Smooth muscle cell (in vitro differentiated cells): ENCODE measurements at regions not wholly inside any gene's neighbourhood (a gene's known extent, or its start where the extent isn't known, plus 50 kb on each side); places are given as distances from the start of the nearest gene placed in this dataset.

Source experiments
- DNase-seq: peaks from one replicate; lab custom pipeline; 2025; ENCODE audit not compliant: unreplicated experiment; lab: John Stamatoyannopoulos, UW
- H2AFZ ChIP-seq: fragments of 200-600 bp; sonication (generic); 2 replicates; pipeline ENCODE4 v1.6.0; 2016; ENCODE audit warnings: antibody characterized with exemption, low read depth, mild to moderate bottlenecking
- H3F3A ChIP-seq: fragments of 200-600 bp; sonication (generic); 2 replicates; pipeline ENCODE4 v1.6.0; 2017; ENCODE audit warnings: antibody characterized with exemption, low read depth
- H3K27ac ChIP-seq: fragments of 200-600 bp; sonication (generic); 2 replicates; pipeline ENCODE4 v1.5.1; 2016; ENCODE audit warnings: low read depth, mild to moderate bottlenecking
- H3K27me3 ChIP-seq: fragments of 200-600 bp; sonication (generic); 2 replicates; pipeline ENCODE4 v1.6.1; 2016; ENCODE audit warnings: low read depth, mild to moderate bottlenecking
- H3K36me3 ChIP-seq: fragments of 200-600 bp; sonication (generic); 2 replicates; pipeline ENCODE4 v1.5.1; 2016; ENCODE audit warnings: low read depth
- H3K4me1 ChIP-seq: fragments of 200-600 bp; sonication (generic); 2 replicates; pipeline ENCODE4 v1.5.1; 2016; ENCODE audit warnings: low read depth
- H3K4me2 ChIP-seq: fragments of 200-600 bp; sonication (generic); 2 replicates; pipeline ENCODE4 v1.6.0; 2016; ENCODE audit warnings: mild to moderate bottlenecking
- H3K4me3 ChIP-seq: fragments of 200-600 bp; sonication (generic); 2 replicates; pipeline ENCODE4 v1.5.1; 2016; ENCODE audit warnings: mild to moderate bottlenecking
- H3K79me2 ChIP-seq: fragments of 200-600 bp; sonication (generic); 2 replicates; pipeline ENCODE4 v1.6.0; 2016; ENCODE audit warnings: low read depth, mild to moderate bottlenecking
- H3K9ac ChIP-seq: fragments of 200-600 bp; sonication (generic); 2 replicates; pipeline ENCODE4 v1.6.0; 2016; ENCODE audit warnings: low read depth
- H3K9me3 ChIP-seq: fragments of 200-600 bp; sonication (generic); replicated peaks from 2 replicates; pipeline ENCODE4 v1.5.1; 2016; ENCODE audit warnings: low read depth
- H4K20me1 ChIP-seq: fragments of 200-600 bp; sonication (generic); 2 replicates; pipeline ENCODE4 v1.6.0; 2016; ENCODE audit warnings: low read depth
- CTCF ChIP-seq: fragments of 200-600 bp; sonication (generic); IDR thresholded peaks from 2 replicates; pipeline ENCODE4 v1.5.1; 2017; ENCODE audit warnings: borderline replicate concordance, mild to moderate bottlenecking, antibody characterized with exemption; ENCODE audit not compliant: insufficient read depth, poor library complexity, severe bottlenecking
- WGBS: methylation state at CpG from one replicate; pipeline ENCODE4 v1.1.7; 2016; ENCODE audit warnings: low lambda C conversion rate; 5-methylcytosine and 5-hydroxymethylcytosine counted together

GRCh38 chr6:6714953-6715352, 126.4 kb downstream of the LY86 start:
- 49% methylated on average over 7 of the region's 7 CpGs for WGBS
- no peak overlapping the region for H3K4me3 ChIP-seq
- H3K4me1 ChIP-seq = peaks cover 12% of the 10 kb centered on the region
- H3K79me2 ChIP-seq = no peaks in the 10 kb centered on the region
- no peaks in the 10 kb centered on the region for H3K36me3 ChIP-seq
- H3F3A ChIP-seq = peaks cover 17% of the 10 kb centered on the region
- peak overlapping the region; percentile 15 for H2AFZ ChIP-seq
- H4K20me1 ChIP-seq = no peaks in the 10 kb centered on the region
- H3K27me3 ChIP-seq = no peaks in the 10 kb centered on the region
- H3K4me2 ChIP-seq = peak overlapping the region; percentile 4
- TF ChIP-seq CTCF = no peak
- no peaks in the 10 kb centered on the region for H3K9me3 ChIP-seq
- no peak overlapping the region for H3K9ac ChIP-seq
- peak overlapping the region; percentile 59 for H3K27ac ChIP-seq
- DNase-seq = no peak

GRCh38 chr6:6715465-6715864, 126.9 kb downstream of the LY86 start:
- Histone ChIP-seq H3K36me3 (no peaks in the 10 kb centered on the region), H4K20me1 (no peaks in the 10 kb centered on the region), H3K9ac (no peak overlapping the region), H3K4me3 (no peak overlapping the region), H2AFZ (peak overlapping the region; percentile 15), H3K9me3 (no peaks in the 10 kb centered on the region), H3F3A (peaks cover 17% of the 10 kb centered on the region), H3K27ac (peak overlapping the region; percentile 59), H3K27me3 (no peaks in the 10 kb centered on the region), H3K79me2 (no peaks in the 10 kb centered on the region), H3K4me2 (peak overlapping the region; percentile 4), H3K4me1 (peaks cover 12% of the 10 kb centered on the region)
- DNase-seq = no peak
- no peak for TF ChIP-seq CTCF
- WGBS = 66% methylated on average over 3 of the region's 3 CpGs

- Histone ChIP-seq H3K4me1 (peaks cover 12% of the 10 kb centered on the region), H2AFZ (no peak overlapping the region), H3K4me2 (no peak overlapping the region), H4K20me1 (no peaks in the 10 kb centered on the region), H3K9ac (no peak overlapping the region), H3K9me3 (no peaks in the 10 kb centered on the region), H3K36me3 (no peaks in the 10 kb centered on the region), H3K79me2 (no peaks in the 10 kb centered on the region), H3K27me3 (no peaks in the 10 kb centered on the region), H3K27ac (no peak overlapping the region), H3K4me3 (no peak overlapping the region), H3F3A (peaks cover 17% of the 10 kb centered on the region)
- TF ChIP-seq CTCF = no peak
- WGBS = 94% methylated on average over 7 of the region's 7 CpGs
- DNase-seq = no peak
These were observed 128.7 kb downstream of the LY86 start for GRCh38 chr6:6716998-6717763.

GRCh38 chr6:6717953-6718352, 129.4 kb downstream of the LY86 start:
- no peak for TF ChIP-seq CTCF
- H3F3A ChIP-seq = peaks cover 13% of the 10 kb centered on the region
- H3K9ac ChIP-seq = no peak overlapping the region
- no peaks in the 10 kb centered on the region for H3K79me2 ChIP-seq
- H3K9me3 ChIP-seq = no peaks in the 10 kb centered on the region
- DNase-seq = no peak
- peaks cover 9% of the 10 kb centered on the region for H3K4me1 ChIP-seq
- no peaks in the 10 kb centered on the region for H3K27me3 ChIP-seq
- no peak overlapping the region for H3K4me2 ChIP-seq
- WGBS = 47% methylated on average over 3 of the region's 3 CpGs
- no peak overlapping the region for H3K4me3 ChIP-seq
- H2AFZ ChIP-seq = peak overlapping the region; percentile 47
- no peaks in the 10 kb centered on the region for H4K20me1 ChIP-seq
- H3K27ac ChIP-seq = no peak overlapping the region
- H3K36me3 ChIP-seq = no peaks in the 10 kb centered on the region
